Activated naive CD4-positive, alpha-beta T cell treated with anti-CD3 and anti-CD28 coated beads, Interleukin-2, amount 50 U/mL, for 16 hours (primary cell): ENCODE measurements at regions not wholly inside any gene's neighbourhood (a gene's known extent, or its start where the extent isn't known, plus 50 kb on each side); places are given as distances from the start of the nearest gene placed in this dataset.

Experiments used
- DNase-seq: peaks from one replicate; pipeline ENCODE4 v3.0.0-alpha.2; 2020

DNA sequence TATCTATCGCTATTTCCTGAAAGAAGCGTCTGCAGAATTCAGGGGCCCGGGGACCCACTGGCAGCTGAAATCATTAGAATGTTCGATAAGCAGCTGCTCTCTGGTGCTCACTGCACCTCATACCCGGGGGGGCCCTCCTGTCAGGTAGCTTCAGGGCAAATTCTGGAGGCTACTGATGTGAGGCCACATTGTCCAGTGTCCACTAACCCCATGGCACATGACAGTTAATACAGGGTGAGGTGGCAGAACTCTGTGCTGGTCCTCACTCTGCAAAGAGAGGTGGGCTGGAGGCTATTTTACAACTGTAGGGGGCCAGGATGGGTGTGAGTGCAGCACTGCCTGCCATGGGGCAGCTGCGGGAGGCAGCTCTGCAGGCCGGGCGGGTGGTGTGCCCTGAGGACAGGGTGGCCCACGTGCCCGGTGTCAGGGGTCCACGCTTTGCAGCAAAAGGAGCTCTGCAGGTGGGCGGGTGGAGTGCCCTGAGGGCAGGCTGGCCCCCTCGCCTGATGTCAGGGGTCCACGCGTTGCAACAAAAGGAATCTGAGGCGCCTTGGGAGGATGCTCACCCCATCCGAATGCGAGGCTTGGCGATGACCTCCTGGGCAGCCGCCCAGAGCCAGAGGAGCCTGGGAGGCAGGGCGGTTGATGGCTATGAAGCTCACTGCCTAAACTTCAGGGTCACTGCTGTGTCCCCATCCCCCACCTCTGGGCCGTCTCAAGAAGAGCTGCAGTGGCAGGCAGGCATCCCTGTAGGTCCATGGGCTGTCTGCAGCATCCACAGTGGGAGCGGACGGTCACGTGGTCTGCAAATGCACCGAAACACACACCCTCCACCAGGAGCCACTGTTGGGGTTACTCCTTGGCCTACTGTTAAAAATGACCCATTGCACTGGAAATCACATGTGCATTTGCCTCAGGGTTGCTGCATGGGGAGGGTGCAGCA lies 207.0 kb upstream of the SALL3 start:
- DNase-seq: no peak

DNA sequence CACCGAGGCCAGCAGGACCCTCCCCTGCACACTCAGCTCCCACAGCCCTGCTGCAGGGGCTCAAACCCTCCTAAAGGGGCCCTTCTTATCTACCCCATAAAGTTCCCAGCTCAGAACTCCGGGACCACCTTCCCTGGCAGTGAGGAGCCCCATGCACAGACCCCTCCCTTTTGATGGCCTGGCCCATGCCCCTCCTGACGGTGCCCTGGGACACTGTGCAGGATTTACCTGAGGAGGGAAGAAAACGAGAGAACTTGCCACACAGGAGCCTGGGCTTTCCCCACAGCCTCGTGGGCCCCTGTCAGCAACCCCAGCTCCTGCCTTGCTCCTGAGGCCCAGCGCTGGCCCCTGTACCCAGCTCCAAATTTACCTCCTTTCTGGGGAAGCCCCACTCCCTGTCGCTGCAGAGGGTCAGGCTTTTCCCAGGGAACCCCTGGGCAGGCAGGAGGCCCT lies 206.3 kb upstream of the SALL3 start:
- no peak for DNase-seq

DNA sequence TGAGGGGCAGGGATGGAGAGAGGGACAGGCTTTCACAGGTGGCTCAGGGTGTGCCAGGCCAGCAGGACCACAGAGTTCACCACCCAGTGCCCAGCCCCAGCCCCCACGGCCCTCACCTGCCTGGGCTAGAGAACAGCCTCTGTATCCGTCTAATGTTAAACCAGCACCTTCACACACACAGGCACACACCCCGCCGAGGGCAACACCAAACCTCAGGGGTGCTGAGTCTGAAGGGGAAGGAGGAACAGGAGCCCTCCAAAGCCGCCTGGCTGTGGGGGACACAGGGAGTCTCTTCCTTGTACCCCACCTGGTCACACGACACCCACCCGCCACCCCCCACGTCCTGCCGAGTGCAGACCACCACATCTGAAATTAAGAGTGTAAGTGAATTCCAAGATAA lies 205.8 kb upstream of the SALL3 start:
- no peak for DNase-seq

DNA sequence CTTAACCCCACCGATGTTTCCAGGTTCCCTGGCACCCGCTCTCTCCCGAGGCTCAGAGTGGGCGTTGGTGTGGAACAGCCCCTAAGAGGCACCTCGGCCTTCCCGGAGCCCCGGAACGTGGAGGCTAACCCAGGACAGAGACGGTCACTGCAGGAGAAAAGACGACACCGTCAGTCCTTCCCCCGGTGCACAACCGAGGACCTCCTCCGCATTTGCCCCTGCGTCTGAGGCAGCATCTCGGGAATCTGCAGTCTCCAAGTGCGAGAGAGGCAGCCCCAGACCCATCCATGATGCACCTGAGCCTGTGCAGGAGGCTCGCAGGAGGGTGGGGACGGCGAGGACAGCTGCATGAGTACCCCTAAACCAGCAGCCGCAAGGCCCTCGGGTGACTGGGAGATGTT lies 204.9 kb upstream of the SALL3 start:
- no peak for DNase-seq

DNA sequence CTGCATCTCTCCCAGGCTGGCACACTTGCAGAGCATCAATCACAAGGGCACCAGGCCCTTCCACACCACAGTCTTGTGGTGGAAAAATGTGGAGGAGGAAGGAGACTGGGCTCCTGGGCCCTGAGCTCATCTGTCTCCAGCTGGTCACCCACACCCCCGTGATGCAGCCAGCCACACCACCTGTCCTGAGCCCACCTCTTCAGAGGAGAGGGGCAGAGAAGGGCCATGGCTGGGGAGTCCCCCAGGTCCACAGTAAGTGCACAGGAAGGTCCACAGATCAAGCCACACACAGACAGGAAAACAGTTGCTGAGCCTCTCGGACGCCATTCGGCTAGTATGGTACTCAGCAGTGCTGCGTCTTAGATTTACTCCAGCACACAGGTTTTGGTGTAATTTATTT lies 203.5 kb upstream of the SALL3 start:
- DNase-seq: no peak

DNA sequence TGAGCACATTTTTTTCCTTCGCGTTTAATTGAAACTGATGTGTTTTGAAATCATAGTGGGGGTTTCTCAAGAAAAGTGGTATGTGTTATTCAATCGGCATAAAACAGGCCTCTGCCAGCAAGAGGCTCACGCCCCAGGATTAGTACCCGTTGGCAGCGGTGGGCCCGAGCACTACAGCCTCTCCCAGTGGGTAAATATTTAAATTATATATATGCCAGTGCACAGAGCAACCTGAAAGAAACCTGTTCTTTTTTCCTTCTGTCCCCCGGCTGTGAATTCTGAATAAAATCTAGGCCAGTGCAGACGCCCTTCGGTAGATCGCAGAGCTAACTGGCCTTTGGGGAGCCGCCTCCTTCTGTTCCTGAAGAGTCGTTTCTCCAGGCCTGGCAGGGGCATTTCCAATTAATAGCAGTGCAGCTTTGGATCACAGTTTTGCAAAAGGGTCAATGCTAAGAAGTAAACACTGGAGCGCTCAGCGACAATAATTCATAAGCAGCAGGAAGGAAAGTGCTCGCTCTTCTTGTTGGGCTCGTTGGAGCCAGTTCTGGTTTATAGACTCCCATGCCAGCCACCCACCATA lies 202.8 kb upstream of the SALL3 start:
- no peak for DNase-seq

DNA sequence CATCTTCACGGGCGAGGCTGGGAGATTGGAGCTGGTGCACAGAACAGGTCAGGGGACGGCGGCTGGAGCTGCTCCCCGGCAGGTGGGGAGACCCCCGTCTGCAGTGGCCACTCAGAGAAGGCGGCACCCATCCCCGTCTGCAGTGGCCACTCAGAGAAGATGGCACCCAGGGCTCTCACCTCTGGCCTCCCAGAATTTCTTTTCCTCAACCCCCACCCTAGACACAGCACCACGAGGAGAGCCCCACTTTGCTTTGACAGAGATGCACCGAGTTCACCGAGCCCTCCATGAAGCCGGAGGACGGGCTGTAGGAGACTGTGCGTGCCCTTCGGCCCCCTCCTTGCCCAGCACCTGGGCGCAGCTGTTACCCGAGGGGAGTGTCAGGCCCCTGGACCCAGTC lies 201.6 kb upstream of the SALL3 start:
- DNase-seq: no peak

DNA sequence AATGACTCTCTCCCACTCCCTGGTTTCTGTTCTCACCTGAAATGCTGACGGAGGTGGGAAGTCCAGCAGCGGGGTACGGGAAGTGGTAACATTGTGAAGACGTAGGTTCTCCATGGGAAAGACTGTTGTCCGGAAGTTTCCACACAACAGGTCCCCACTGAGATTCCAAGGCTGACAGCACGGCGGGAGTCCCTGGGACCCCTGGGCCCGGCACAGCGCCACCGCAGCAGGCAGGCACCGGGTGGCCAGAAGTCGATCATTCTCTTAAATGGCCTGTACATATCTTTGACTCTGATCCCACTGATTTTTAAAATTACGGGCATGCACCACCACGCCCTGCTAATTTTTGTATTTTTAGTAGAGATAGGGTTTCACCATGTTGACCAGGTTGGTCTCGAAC lies 201.0 kb upstream of the SALL3 start:
- no peak for DNase-seq

DNA sequence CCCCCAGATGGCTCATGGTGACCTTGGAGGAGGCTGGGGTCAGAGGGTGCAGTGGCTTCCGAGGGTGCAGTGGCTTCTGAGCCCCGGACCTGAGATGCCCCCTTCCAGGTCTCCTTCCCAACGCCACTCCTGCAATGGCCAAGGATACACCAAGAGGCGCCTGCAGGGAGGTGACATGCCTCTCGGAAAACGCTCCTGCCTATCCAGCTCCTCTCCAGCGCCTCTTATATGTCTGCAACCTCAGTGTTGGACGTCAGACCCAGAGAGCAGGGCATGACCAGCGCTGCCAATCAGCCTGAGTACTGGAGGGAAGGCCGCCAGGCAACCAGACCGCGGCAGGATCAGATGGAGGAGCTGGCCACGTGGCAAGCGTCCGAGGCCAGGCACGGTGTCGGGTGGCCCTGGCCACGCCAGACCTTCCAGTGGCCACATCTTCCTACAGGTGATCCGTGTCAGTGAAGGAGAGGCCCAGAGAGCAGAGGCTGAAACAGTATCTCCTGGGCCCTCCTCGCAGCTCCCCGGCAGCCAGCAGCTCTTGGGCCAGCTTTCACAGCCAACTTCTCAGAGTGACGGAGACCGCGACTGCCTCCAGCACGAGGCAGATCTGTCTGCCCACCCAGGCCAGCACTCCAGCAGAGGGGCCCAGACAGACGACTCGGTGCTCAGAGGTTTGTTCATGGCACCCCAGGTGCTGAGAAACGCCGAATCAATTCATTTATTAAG lies 199.5 kb upstream of the SALL3 start:
- DNase-seq: no peak

DNA sequence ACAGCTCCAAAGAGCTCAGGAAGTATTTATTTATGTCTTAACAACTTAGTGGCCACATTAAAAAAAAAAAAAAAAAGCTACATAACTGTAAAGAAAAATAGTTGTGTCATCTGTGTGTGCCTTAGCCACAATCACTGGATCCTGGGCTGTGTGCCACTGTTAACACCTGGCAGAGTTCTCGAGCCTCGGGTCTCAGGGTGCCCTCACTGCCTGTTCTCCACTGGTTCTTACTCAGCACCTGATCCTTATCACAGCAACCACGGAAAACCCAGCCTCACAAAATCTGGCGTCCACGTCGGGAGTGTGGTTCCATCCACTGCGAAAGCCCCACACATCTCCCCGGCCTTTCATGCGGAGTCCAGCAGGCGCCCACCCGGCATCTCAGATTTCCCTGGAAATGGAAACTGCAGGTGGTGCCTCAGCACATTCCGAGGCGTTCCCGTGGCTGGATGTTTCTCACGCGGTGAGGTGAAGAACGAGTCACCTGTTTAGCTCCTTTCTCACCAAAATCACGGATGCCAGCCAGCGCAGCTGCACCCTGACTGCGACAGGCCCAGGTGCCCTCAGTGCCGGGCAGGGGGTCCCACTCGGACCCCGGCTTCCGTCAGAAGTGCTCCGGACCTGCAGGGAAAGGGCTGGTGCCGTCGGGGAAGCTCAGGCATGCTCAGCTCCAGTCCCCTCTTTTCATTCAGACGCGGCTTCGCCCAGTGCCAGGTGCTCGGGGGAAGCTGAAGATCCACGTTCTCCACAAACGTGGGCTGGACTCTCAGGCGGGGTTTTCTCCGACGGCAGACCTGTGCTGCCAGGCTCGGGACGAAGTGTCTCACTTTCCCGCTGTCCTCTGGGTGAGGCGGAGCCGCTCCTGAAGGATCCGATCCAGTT lies 198.7 kb upstream of the SALL3 start:
- DNase-seq: no peak

DNA sequence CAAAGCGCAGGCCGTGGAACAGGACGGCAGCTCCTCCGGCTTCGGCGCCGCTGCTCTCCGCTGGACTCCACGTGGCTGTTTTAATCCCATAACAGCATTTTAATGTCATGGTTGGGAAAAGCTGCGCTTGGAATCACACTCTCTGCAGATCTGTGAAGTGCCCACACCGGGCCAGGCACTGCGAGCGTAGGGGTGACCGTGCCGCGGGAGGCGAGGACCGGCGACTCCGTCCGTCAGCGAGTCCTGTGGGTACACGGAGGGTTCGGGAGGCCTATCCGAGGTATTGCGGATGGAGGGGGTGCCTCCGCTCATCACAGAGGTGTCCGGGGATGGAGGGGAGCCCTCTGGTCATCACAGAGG lies 198.0 kb upstream of the SALL3 start:
- DNase-seq: no peak

DNA sequence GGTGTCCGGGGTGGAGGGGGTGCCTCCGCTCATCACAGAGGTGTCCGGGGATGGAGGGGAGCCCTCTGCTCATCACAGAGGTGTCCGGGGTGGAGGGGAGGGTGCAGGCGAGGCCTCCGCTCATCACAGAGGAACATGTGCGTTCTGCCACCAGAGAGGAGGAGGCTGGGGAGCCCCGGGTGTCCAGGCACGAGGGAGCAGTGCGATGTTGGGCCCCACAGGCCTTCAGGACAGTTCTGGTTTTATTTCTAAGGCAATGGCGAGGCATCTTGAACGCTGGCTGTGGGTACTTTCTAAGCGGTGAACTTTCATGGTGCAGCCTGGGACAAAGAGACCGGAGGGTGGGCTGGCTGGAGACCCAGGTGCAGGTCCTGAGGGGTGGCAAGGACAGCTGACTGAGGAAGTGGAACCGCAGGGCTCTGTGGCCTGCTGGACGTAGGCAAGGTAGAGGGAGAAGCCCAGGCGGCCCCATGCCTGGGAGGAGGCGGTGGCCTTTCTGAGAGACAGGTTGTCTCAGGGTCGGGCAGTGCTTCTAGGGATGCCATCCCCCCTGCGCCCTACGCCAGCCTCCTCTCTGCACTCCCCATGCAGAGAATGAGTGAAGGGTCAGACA lies 196.6 kb upstream of the SALL3 start:
- no peak for DNase-seq

DNA sequence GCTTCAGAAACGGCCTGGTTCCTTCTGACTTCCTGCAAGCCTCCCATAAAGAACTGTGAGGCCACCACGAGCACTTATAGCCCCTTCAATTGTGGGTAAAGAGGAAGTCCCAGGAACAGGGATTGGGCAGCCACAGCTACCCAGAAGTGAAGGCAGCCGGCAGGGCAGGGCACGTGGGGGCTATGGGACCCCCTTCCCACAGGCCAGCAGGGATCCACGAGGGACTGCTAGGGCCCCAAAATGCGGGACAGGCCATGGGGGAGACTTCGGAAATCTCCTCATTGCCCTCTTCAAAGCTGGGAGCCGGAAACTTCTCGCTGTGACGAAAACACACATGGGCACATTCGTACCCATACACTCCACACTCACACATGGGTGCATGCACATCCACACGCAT lies 196.1 kb upstream of the SALL3 start:
- no peak for DNase-seq

DNA sequence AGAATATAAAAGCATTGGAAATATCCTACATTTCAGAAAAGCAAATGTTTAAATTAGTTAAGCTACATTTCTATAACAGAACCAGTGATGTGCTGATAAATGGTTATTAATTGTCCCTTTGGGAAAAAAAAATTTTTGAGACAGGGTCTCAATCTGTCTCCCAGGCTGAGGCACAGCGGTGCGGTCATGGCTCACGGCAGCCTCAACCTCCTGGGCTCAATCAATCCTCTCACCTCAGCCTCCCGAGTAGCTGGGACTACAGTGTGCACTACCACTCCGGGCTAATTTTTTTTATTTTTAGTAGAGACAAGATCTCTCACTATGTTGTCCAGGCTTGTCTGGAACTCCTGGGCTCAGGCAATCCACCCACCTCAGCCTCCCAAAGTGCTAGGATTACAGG lies 194.8 kb upstream of the SALL3 start:
- DNase-seq: no peak

DNA sequence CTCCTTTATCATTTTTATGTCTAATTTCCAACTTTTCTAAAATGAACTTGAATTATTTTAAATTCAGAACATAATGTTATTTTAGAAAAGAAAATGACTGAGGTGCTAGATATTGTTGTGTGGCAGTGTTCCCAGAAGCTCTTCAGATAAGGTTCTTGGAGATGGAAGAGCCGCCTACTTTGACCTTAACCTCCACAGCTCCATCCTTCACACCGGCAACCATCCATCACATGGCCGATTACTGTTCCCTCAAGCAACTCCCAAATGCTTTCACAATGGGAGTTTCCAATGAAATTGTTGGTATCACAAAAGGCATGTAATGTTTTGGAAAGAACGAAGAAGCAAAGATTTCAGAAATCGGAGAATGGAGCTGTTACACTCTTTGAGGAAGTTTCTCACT lies 193.9 kb upstream of the SALL3 start:
- DNase-seq: no peak

DNA sequence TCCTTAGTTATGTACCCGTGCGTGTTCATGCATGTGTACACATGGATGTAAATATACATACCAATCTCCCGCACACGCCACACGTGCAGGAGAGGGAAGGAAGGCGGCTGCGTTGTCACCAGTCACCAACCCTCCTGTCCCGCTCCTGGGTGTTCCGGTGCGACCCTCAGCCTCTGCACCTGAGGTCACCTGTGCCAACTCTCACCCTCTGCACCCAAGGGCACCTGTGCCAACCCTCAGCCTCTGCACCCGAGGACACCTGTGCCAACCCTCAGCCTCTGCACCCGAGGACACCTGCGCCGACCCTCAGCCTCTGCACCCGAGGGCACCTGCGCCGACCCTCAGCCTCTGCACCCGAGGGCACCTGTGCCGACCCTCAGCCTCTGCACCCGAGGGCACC lies 192.8 kb upstream of the SALL3 start:
- no peak for DNase-seq

DNA sequence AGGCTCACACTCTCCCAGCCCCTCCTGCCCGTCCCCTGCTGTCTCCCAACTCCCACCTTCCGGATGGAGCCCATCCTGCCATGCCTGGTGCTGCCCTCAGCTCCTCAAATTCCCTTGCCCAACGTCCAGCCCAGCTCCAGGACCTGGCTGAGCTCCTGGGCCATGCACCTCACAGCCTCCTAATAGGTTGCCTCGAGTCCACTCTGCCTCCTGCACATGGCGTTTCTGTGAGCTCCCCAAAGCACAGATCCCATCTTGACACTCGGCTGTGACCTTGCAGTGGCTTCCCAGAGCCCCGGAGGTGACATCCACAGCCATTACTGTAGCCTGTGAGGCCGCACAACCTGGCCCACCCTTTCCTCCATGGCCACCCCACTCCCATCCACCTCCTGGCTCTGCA lies 191.9 kb upstream of the SALL3 start:
- no peak for DNase-seq

DNA sequence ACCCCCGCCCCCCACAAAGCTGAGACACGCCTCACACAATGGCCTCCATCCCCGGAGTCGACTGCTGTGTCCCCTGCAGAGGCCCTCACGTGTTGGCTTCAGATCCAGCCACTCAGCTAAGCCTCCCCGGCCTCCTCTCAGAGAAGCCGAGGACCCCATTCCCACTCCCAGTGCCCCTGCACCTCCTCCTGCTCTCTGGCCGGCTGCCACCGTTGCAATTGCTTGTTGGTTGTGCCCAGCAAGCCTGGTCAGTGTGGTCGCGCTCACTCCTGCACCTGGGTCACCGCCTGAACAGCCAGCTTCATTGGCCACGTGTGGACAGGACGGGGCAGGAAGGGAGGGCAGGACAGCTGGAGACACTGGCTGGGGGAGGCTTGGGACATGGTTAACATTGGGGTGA lies 191.5 kb upstream of the SALL3 start:
- DNase-seq: no peak

DNA sequence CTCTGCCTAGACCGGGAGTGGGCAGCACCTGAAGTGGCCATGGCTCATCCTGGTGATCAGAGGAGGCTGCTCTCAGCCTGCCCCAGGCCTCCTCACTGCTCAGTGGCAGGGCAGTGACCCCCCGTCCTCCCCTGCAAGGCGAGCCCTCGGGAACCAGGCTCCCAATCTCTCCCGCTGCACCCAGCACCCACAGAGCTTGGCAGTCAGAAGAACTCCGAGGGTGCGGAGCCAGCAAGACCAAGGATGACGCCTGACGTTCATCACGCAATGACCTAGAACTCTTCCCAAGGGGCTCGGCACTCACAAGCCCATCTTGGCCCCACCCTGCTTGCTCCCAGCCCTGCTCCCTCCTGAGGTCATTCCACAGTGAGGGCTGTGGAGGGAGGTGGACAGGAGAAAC lies 189.8 kb upstream of the SALL3 start:
- no peak for DNase-seq

DNA sequence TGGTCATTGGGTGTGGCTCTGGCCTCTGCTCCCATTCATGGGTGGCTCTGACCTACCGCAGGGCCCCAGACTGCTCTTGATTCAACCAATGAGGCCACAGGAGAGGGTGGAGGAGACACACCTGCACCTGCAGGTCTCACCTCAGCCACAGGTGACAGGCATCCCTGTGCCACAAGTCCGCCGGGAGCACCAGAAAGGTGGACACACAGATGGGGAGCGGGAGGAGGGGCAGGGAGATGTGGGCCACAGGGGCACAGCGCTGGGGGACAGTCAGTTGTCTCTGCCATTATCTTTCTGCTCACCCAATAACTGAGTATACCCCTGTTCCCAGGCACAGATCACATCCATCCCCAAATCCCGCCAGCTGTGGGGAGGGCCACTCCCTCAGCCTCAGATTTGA lies 189.1 kb upstream of the SALL3 start:
- no peak for DNase-seq

DNA sequence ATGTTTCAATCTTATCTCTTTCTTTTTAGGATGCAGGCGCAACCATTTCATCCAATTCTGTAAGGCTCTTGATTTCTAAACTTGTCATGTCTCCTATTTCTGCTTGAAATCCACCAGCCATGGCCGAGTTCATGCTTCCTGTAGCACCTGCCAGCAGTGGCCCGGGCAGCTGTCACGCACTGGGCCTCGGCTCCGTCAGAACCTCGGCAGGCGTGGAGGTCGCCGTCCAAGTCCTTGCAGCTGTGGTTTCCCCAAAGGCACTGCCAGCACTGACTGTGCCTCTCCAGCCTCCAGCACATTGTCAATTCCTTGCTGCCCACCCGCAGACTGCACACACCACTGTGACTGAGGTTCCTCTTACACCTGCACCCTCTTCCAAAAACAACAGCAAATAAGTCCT lies 188.7 kb upstream of the SALL3 start:
- DNase-seq: no peak

DNA sequence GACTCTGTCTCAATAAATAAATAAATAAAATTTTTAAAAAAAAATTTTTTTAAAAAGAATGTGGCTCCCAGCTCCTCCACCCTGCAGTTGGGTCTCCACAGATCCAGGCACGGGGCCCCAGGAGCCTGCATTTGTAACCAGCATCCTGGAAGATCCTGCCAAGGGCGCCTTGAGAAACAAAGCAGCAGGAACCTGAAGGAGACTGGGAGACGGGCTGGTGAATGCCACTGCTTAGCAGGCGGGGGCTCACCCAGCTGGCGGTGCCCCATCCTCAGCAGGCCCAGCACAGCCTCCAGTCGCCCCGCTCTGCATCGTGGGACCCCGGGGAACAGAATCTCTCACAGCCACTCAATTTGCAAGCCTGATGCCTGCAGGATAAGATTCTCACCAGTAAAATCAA lies 187.5 kb upstream of the SALL3 start:
- no peak for DNase-seq

DNA sequence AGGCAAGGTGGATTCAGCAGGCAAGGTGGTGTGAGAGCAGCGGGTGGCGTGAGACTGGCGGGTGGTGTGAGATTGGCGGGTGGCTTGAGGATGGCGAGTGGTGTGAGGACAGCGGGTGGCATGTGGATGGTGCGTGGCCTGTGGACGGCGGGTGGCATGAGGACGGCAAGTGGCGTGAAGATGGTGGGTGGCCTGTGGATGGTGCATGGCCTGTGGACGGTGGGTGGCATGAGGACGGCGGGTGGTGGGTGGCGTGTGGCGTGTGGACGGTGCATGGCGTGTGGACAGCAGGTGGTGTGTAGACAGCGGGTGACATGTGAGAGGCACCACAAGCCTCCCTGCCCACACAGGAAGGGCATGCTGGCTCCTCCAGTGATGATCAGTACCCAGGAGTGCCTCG lies 186.9 kb upstream of the SALL3 start:
- no peak for DNase-seq
